ENCODE measurements at regions not wholly inside any gene's neighbourhood (a gene's known extent, or its start where the extent isn't known, plus 50 kb on each side); places are given as distances from the start of the nearest gene placed in this dataset.

GRCh38 chr4:82055156-82055555, 318.6 kb downstream of the HNRNPD start:
- no peak overlapping the region for H3K4me3 ChIP-seq (ENCODE audit: low read length)
- no peak for TF ChIP-seq MXI1 (conservative IDR thresholded peaks at IDR 0.05; ENCODE audit: poor library complexity, severe bottlenecking)
- TF ChIP-seq SMC3 (conservative IDR thresholded peaks at IDR 0.05; ENCODE audit: poor library complexity): no peak
- no peaks in the 10 kb centered on the region for H4K20me1 ChIP-seq (ENCODE audit: insufficient read depth)
- no peak overlapping the region for H3K9ac ChIP-seq (ENCODE audit: low read length)
- H3F3A ChIP-seq (ENCODE audit: insufficient read depth, low read length, poor library complexity, severe bottlenecking): no peaks in the 10 kb centered on the region
- no peaks in the 10 kb centered on the region for H3K36me3 ChIP-seq (ENCODE audit: insufficient read depth, low read length)
- no peaks in the 10 kb centered on the region for H3K9me2 ChIP-seq (ENCODE audit: insufficient read depth, low read length)
- no peak overlapping the region for H2AFZ ChIP-seq (ENCODE audit: low read depth, low read length)
- no peaks in the 10 kb centered on the region for H3K79me2 ChIP-seq (replicated peaks; ENCODE audit: insufficient read depth, low read length)
- H3K4me2 ChIP-seq (ENCODE audit: low read length): no peak overlapping the region
- H3K27ac ChIP-seq (ENCODE audit: low read length): no peak overlapping the region
- no peaks in the 10 kb centered on the region for H3K9me3 ChIP-seq (ENCODE audit: low read length)
- H3K27me3 ChIP-seq (ENCODE audit: insufficient read depth, low read depth, low read length): no peaks in the 10 kb centered on the region

DNA sequence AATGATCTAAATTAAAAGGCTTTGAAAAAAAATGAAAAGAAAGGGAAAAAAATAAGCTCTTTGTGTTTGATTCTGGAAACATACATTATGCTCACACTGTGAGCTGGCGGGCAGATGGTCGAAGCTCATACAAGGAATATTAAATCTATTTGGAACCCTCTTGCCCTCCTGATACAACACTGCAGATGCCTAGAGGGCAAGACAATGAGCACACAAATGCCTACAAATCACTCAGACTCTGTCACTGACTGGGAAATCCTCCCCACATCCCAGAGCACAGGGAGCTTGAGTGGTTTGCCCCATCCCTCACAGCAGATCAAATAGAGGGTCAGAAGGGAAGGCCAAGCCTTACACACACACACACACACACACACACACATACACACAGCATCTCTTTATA, 320.4 kb downstream of the HNRNPD start:
- H3K9me3 ChIP-seq (ENCODE audit: low read length): no peaks in the 10 kb centered on the region

More for the DNA sequence above, 320.4 kb downstream of the HNRNPD start:
- Histone ChIP-seq H3K4me2 (ENCODE audit: low read length) (no peak overlapping the region), H3F3A (ENCODE audit: insufficient read depth, low read length, poor library complexity, severe bottlenecking) (no peaks in the 10 kb centered on the region), H3K9ac (ENCODE audit: low read length) (no peak overlapping the region), H3K36me3 (ENCODE audit: insufficient read depth, low read length) (no peaks in the 10 kb centered on the region), H3K27ac (ENCODE audit: low read length) (no peak overlapping the region), H4K20me1 (ENCODE audit: insufficient read depth) (no peaks in the 10 kb centered on the region), H2AFZ (ENCODE audit: low read depth, low read length) (no peak overlapping the region), H3K4me3 (ENCODE audit: low read length) (no peak overlapping the region), H3K27me3 (ENCODE audit: insufficient read depth, low read depth, low read length) (no peaks in the 10 kb centered on the region), H3K79me2 (replicated peaks; ENCODE audit: insufficient read depth, low read length) (no peaks in the 10 kb centered on the region), H3K9me2 (ENCODE audit: insufficient read depth, low read length) (no peaks in the 10 kb centered on the region)
- TF ChIP-seq, protein P1, sequence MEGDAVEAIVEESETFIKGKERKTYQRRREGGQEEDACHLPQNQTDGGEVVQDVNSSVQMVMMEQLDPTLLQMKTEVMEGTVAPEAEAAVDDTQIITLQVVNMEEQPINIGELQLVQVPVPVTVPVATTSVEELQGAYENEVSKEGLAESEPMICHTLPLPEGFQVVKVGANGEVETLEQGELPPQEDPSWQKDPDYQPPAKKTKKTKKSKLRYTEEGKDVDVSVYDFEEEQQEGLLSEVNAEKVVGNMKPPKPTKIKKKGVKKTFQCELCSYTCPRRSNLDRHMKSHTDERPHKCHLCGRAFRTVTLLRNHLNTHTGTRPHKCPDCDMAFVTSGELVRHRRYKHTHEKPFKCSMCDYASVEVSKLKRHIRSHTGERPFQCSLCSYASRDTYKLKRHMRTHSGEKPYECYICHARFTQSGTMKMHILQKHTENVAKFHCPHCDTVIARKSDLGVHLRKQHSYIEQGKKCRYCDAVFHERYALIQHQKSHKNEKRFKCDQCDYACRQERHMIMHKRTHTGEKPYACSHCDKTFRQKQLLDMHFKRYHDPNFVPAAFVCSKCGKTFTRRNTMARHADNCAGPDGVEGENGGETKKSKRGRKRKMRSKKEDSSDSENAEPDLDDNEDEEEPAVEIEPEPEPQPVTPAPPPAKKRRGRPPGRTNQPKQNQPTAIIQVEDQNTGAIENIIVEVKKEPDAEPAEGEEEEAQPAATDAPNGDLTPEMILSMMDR (IDR thresholded peaks at IDR 0.05; ENCODE audit: poor library complexity, severe bottlenecking): no peak
- TF ChIP-seq TAF1 (IDR thresholded peaks at IDR 0.05; ENCODE audit: low read depth): no peak
- TF ChIP-seq SMC3 (conservative IDR thresholded peaks at IDR 0.05; ENCODE audit: poor library complexity): no peak
- TF ChIP-seq EZH2 (IDR thresholded peaks at IDR 0.05; ENCODE audit: borderline replicate concordance, insufficient read depth, low read length, poor library complexity, severe bottlenecking): no peak
- TF ChIP-seq RAD21 (conservative IDR thresholded peaks at IDR 0.05): no peak
- TF ChIP-seq EP300 (conservative IDR thresholded peaks at IDR 0.05; ENCODE audit: poor library complexity, severe bottlenecking): no peak
- TF ChIP-seq MXI1 (conservative IDR thresholded peaks at IDR 0.05; ENCODE audit: poor library complexity, severe bottlenecking): no peak
- TF ChIP-seq REST (IDR thresholded peaks at IDR 0.05; ENCODE audit: borderline replicate concordance): no peak
- TF ChIP-seq POLR2AphosphoS5 (IDR thresholded peaks at IDR 0.05): no peak
